GM12878 (cell line): ENCODE measurements at regions not wholly inside any gene's neighbourhood (a gene's known extent, or its start where the extent isn't known, plus 50 kb on each side); places are given as distances from the start of the nearest gene placed in this dataset.

ENCODE experiments used
- ATAC-seq: fragments of 200-7000 bp; cut with Tn5 transposase; 3 replicates; pipeline ENCODE4 v1.9.1; 2020; ENCODE audit warnings: mild to moderate bottlenecking, moderate library complexity
- BruUV-seq: library from RNA; stranded (reverse); fragments of 400-500 nt; replicated peaks from 2 replicates; lab custom pipeline; 2021; lab: Mats Ljungman, UMichigan
- CTCF ChIA-PET: fragments of 300-600 bp; sonication (Branson Sonifier 250); formaldehyde crosslinking; extraction: SDS; loops from one replicate; lab custom pipeline; 2021; ENCODE audit warnings: inconsistent platforms; lab: Yijun Ruan, JAX
- POLR2A ChIA-PET: fragments of 350-600 bp; formaldehyde crosslinking; extraction: SDS; loops from one replicate; lab custom pipeline; 2021; ENCODE audit warnings: inconsistent platforms; lab: Charles Lee
- RAD21 ChIA-PET: fragments of 300-600 bp; sonication (Branson Sonifier 250); formaldehyde crosslinking; loops from one replicate; lab custom pipeline; 2023; ENCODE audit warnings: antibody characterized with exemption; ENCODE audit not compliant: unreplicated experiment; lab: Charles Lee
- SMC1A ChIA-PET: fragments of 300-600 bp; sonication (Branson Sonifier 250); formaldehyde crosslinking; loops from one replicate; lab custom pipeline; 2023; ENCODE audit not compliant: unreplicated experiment, uncharacterized antibody; lab: Charles Lee
- DNase-seq: peaks from one replicate; pipeline ENCODE4 v3.0.0-alpha.2; 2011; ENCODE audit warnings: low read depth, low spot score
- FAIRE-seq: peaks from 3 replicates; lab custom pipeline; 2011; peaks lifted over from hg19 to GRCh38; lab: Jason Lieb, UNC
- H2AFZ ChIP-seq: 2 replicates; pipeline ENCODE4 v1.6.0; 2011; ENCODE audit warnings: low read depth, low read length, control low read depth; ENCODE audit not compliant: control insufficient read depth
- H3K27ac ChIP-seq: 2 replicates; pipeline ENCODE4 v1.5.1; 2011; ENCODE audit warnings: control low read depth; ENCODE audit not compliant: control insufficient read depth, insufficient read depth
- H3K27me3 ChIP-seq, 2 experiments: replicated peaks in 1 of 2; 2 replicates each; pipeline versions ENCODE4 v1.6.0 to v1.6.1; 2011; ENCODE audit warnings: low read length in 1 of 2; ENCODE audit not compliant: control insufficient read depth in 2 of 2, insufficient read depth in 2 of 2
- H3K36me3 ChIP-seq, 2 experiments: 2 replicates each; pipeline ENCODE4 v1.5.1; 2011; ENCODE audit warnings: low read length in 1 of 2; ENCODE audit not compliant: control insufficient read depth in 2 of 2, insufficient read depth in 2 of 2
- H3K4me1 ChIP-seq: 2 replicates; pipeline ENCODE4 v1.6.1; 2011; ENCODE audit warnings: mild to moderate bottlenecking, low read length, moderate library complexity, mixed read lengths; ENCODE audit not compliant: control insufficient read depth, insufficient read depth
- H3K4me2 ChIP-seq: 2 replicates; pipeline ENCODE4 v1.6.0; 2011; ENCODE audit warnings: control low read depth; ENCODE audit not compliant: control insufficient read depth, insufficient read depth
- H3K4me3 ChIP-seq: fragments of 200-600 bp; sonication (generic); 2 replicates; pipeline ENCODE4 v1.5.1; 2016
- H3K79me2 ChIP-seq: 2 replicates; pipeline ENCODE4 v1.6.0; 2011; ENCODE audit warnings: low read length; ENCODE audit not compliant: control insufficient read depth, insufficient read depth
- H3K9ac ChIP-seq: 2 replicates; pipeline ENCODE4 v1.8.0; 2011; ENCODE audit warnings: low read length, control low read depth, mixed read lengths; ENCODE audit not compliant: control insufficient read depth, insufficient read depth
- H3K9me3 ChIP-seq: replicated peaks from 3 replicates; pipeline ENCODE4 v1.5.1; 2011; ENCODE audit warnings: mild to moderate bottlenecking, low read length; ENCODE audit not compliant: control insufficient read depth, insufficient read depth
- H4K20me1 ChIP-seq: 2 replicates; pipeline ENCODE4 v1.6.0; 2011; ENCODE audit not compliant: control insufficient read depth, insufficient read depth
- BACH1 ChIP-seq: fragments of 450-650 bp; IDR thresholded peaks from 2 replicates; pipeline ENCODE4 v1.6.1; 2017; ENCODE audit warnings: mild to moderate bottlenecking, borderline replicate concordance
- CEBPZ ChIP-seq: fragments of 150-350 bp; IDR thresholded peaks from 2 replicates; pipeline ENCODE4 v1.6.1; 2016; ENCODE audit warnings: low read depth, low read length
- HDAC6 ChIP-seq: fragments of 200-600 bp; sonication (generic); IDR thresholded peaks from one replicate; pipeline ENCODE4 v1.8.0; 2017; ENCODE audit warnings: antibody characterized with exemption; ENCODE audit not compliant: unreplicated experiment
- HDGF ChIP-seq: fragments of 450-650 bp; IDR thresholded peaks from 2 replicates; pipeline ENCODE4 v1.6.1; 2016; ENCODE audit warnings: antibody characterized with exemption
- MTA2 ChIP-seq: fragments of 450-650 bp; IDR thresholded peaks from 2 replicates; pipeline ENCODE4 v1.6.1; 2016; ENCODE audit warnings: low read depth, mild to moderate bottlenecking, moderate library complexity
- RAD51 ChIP-seq: fragments of 450-650 bp; IDR thresholded peaks from 2 replicates; pipeline ENCODE4 v1.6.1; 2016; ENCODE audit warnings: moderate library complexity, mild to moderate bottlenecking, inconsistent platforms
- SKIL ChIP-seq: fragments of 450-650 bp; IDR thresholded peaks from 2 replicates; pipeline ENCODE4 v1.6.1; 2017; ENCODE audit warnings: mild to moderate bottlenecking, low read depth, inconsistent platforms; ENCODE audit not compliant: poor library complexity, severe bottlenecking
- TBL1XR1 ChIP-seq: IDR thresholded peaks from 2 replicates; pipeline ENCODE4 v1.6.1; 2012; ENCODE audit warnings: low read depth, low read length, improper control_type of control experiment
- WGBS: methylation state at CpG from one replicate; pipeline ENCODE4 v1.1.6; 2016; ENCODE audit warnings: low lambda C conversion rate; ENCODE audit not compliant: insufficient replicate concordance, insufficient coverage; ENCODE audit errors: missing lambda C conversion rate; 5-methylcytosine and 5-hydroxymethylcytosine counted together
- in situ Hi-C: fragments of 300-500 bp; cut with MboI; formaldehyde crosslinking; loops from 9 replicates; pipeline ENCODE4 v1.14.3; 2018; ENCODE audit warnings: mixed read lengths
- intact Hi-C: fragments of 100-400 bp; cut with micrococcal nuclease; formaldehyde crosslinking; loops from one replicate; pipeline ENCODE4 v1.14.2; 2022; ENCODE audit not compliant: unreplicated experiment

- SMC1A ChIA-PET, result no interaction called here
- H3K9me3 ChIP-seq, result no peaks in the 10 kb centered on the region
- BruUV-seq, result no TSS peak
These were observed 399.7 kb downstream of the COL12A1 start for GRCh38 chr6:74805916-74806696.

More at GRCh38 chr6:74805916-74806696, 399.7 kb downstream of the COL12A1 start:
- in situ Hi-C loops, result no loop called here
- Histone ChIP-seq H3K4me3 (no peak overlapping the region), H2AFZ (no peak overlapping the region), H4K20me1 (no peaks in the 10 kb centered on the region), H3K79me2 (no peaks in the 10 kb centered on the region)
- intact Hi-C loops, result no loop called here
- CTCF ChIA-PET, result no interaction called here
- no peak for DNase-seq
- no peak for ATAC-seq
- RAD21 ChIA-PET, result no interaction called here
- WGBS, result 26% methylated on average over 5 of the region's 5 CpGs
- no peak for TF ChIP-seq CEBPZ
- TF ChIP-seq MTA2, result no peak
- no peak for TF ChIP-seq RAD51
- TF ChIP-seq SKIL, result no peak
- TF ChIP-seq TBL1XR1, result no peak
- no peak for TF ChIP-seq HDAC6
- TF ChIP-seq HDGF, result no peak
- TF ChIP-seq BACH1, result no peak
- TF ChIP-seq, all 136 proteins: peak for 0
- no peak overlapping the region for H3K27ac ChIP-seq
- POLR2A ChIA-PET, result no interaction called here
- no peak for FAIRE-seq
- H3K27me3 ChIP-seq, result no peaks in the 10 kb centered on the region
- no peaks in the 10 kb centered on the region for H3K4me1 ChIP-seq
- no peak overlapping the region for H3K9ac ChIP-seq
- no peaks in the 10 kb centered on the region for H3K36me3 ChIP-seq
- no peak overlapping the region for H3K4me2 ChIP-seq
